ENCODE measurements at regions not wholly inside any gene's neighbourhood (a gene's known extent, or its start where the extent isn't known, plus 50 kb on each side); places are given as distances from the start of the nearest gene placed in this dataset.
"Not testable (repeated sequence)": the region's sequence is repeated elsewhere in the genome, so short reads cannot be mapped to it uniquely, and the experiment has no call there.

DNA sequence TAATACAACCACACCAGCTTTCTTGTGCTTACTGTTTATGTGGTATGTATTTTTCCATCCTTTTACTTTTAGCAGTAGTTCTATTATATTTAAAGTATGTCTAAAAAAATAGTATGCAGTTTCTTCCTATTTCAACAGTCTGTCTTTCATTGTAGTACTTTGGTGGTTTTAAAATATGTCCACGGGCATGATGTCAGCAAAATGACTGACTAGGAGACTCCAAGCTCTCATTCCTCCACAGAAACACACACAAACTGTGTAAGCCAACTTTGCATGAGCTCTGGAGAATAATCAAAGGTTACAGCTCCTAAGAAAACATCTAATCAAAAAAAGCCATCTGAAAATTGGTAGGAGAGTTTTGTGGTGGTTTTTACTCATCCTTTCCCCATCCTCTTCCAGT lies 56.1 kb downstream of the TEX51 start:
- Histone ChIP-seq H3K36me3 (ENCODE audit: control insufficient read depth in 2 of 2, insufficient read depth in 1 of 2, low read length in 2 of 2) (no peaks in the 10 kb centered on the region), H3K4me3 (ENCODE audit: low read depth, low read length) (no peak overlapping the region), H3K27ac (ENCODE audit: extremely low read depth, low read depth, low read length) (no peak overlapping the region), H3K9me3 (ENCODE audit: control insufficient read depth, insufficient read depth, low read depth, low read length) (no peaks in the 10 kb centered on the region), H3K4me1 (ENCODE audit: control insufficient read depth, insufficient read depth, low read length) (no peaks in the 10 kb centered on the region)
- CTCF ChIA-PET = interaction anchor here (0.9 kb wide), 1 partner anchor 13 kb away, joined by 4 read pairs; no protein-coding TSS in a partner anchor
- TF ChIP-seq, protein P1, sequence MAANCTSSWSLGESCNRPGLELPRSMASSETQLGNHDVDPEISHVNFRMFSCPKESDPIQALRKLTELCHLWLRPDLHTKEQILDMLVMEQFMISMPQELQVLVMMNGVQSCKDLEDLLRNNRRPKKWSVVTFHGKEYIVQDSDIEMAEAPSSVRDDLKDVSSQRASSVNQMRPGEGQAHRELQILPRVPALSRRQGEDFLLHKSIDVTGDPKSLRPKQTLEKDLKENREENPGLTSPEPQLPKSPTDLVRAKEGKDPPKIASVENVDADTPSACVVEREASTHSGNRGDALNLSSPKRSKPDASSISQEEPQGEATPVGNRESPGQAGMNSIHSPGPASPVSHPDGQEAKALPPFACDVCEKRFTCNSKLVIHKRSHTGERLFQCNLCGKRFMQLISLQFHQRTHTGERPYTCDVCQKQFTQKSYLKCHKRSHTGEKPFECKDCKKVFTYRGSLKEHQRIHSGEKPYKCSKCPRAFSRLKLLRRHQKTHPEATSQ (tag by site-specific recombination; IDR thresholded peaks at IDR 0.05) = no peak
- no peak for TF ChIP-seq HOXD13 (CRISPR knock-in tag; IDR thresholded peaks at IDR 0.05; ENCODE audit: borderline replicate concordance)
- TF ChIP-seq, protein P2, sequence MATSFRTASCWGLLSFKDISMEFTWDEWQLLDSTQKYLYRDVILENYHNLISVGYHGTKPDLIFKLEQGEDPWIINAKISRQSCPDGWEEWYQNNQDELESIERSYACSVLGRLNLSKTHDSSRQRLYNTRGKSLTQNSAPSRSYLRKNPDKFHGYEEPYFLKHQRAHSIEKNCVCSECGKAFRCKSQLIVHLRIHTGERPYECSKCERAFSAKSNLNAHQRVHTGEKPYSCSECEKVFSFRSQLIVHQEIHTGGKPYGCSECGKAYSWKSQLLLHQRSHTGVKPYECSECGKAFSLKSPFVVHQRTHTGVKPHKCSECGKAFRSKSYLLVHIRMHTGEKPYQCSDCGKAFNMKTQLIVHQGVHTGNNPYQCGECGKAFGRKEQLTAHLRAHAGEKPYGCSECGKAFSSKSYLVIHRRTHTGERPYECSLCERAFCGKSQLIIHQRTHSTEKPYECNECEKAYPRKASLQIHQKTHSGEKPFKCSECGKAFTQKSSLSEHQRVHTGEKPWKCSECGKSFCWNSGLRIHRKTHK (tag by site-specific recombination; IDR thresholded peaks at IDR 0.05) = no peak
- TF ChIP-seq ZNF112 (tag by site-specific recombination; IDR thresholded peaks at IDR 0.05) = no peak
- TF ChIP-seq ZNF48 (tag by site-specific recombination; IDR thresholded peaks at IDR 0.05) = no peak
- no peak for TF ChIP-seq OVOL3 (tag by site-specific recombination; IDR thresholded peaks at IDR 0.05)
- POLR2A ChIA-PET = no interaction called here

DNA sequence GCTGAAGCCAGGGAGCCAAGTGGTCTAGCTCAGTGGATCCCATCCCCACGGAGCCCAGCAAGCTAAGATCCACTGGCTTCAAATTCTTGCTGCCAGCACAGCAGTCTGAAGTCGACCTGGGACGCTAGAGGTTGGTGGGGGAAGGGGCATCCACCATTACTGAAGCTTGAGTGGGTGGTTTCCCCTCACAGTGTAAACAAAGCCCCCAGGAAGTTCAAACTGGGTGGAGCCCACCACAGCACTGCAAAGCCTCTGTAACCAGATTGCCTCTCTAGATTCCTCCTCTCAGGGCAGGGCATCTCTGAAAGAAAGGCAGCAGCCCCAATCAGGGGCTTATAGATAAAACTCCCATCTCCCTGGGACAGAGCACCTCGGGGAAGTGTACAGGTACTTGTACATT lies 58.1 kb downstream of the TEX51 start:
- POLR2A ChIA-PET; H3K9me3 ChIP-seq (ENCODE audit: control insufficient read depth, insufficient read depth, low read depth, low read length); H3K27ac ChIP-seq (ENCODE audit: extremely low read depth, low read depth, low read length); H3K36me3 ChIP-seq (ENCODE audit: control insufficient read depth in 2 of 2, insufficient read depth in 1 of 2, low read length in 2 of 2); H3K4me1 ChIP-seq (ENCODE audit: control insufficient read depth, insufficient read depth, low read length); H3K4me3 ChIP-seq (ENCODE audit: low read depth, low read length): not testable (repeated sequence)
- CTCF ChIA-PET = interaction anchor here (1.5 kb wide), 1 partner anchor 16 kb away, joined by 3 read pairs; no protein-coding TSS in a partner anchor

- ChIA-PET POLR2A (no interaction called here), CTCF (no interaction called here)
- Histone ChIP-seq H3K9me3 (ENCODE audit: control insufficient read depth, insufficient read depth, low read depth, low read length) (no peaks in the 10 kb centered on the region), H3K4me1 (ENCODE audit: control insufficient read depth, insufficient read depth, low read length) (no peaks in the 10 kb centered on the region), H3K4me3 (ENCODE audit: low read depth, low read length) (no peak overlapping the region), H3K36me3 (ENCODE audit: control insufficient read depth in 2 of 2, insufficient read depth in 1 of 2, low read length in 2 of 2) (no peaks in the 10 kb centered on the region), H3K27ac (ENCODE audit: extremely low read depth, low read depth, low read length) (no peak overlapping the region)
- TF ChIP-seq, protein P3, sequence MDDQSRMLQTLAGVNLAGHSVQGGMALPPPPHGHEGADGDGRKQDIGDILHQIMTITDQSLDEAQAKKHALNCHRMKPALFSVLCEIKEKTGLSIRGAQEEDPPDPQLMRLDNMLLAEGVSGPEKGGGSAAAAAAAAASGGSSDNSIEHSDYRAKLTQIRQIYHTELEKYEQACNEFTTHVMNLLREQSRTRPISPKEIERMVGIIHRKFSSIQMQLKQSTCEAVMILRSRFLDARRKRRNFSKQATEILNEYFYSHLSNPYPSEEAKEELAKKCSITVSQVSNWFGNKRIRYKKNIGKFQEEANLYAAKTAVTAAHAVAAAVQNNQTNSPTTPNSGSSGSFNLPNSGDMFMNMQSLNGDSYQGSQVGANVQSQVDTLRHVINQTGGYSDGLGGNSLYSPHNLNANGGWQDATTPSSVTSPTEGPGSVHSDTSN (CRISPR knock-in tag; IDR thresholded peaks at IDR 0.05) = no peak
- TF ChIP-seq ZNF610 (tag by site-specific recombination; IDR thresholded peaks at IDR 0.05; ENCODE audit: borderline replicate concordance) (no peak), ZNF624 (tag by site-specific recombination; IDR thresholded peaks at IDR 0.05) (no peak), ZNF121 (tag by site-specific recombination; IDR thresholded peaks at IDR 0.05) (no peak), ZNF341 (tag by site-specific recombination; IDR thresholded peaks at IDR 0.05; ENCODE audit: low read depth) (no peak), ZNF530 (tag by site-specific recombination; IDR thresholded peaks at IDR 0.05; ENCODE audit: low read depth) (no peak), HOXC10 (CRISPR knock-in tag; IDR thresholded peaks at IDR 0.05) (no peak), HIC1 (tag by site-specific recombination; IDR thresholded peaks at IDR 0.05) (no peak), ZBTB7A (tag by site-specific recombination; IDR thresholded peaks at IDR 0.05; ENCODE audit: low read depth) (no peak), ZNF175 (tag by site-specific recombination; IDR thresholded peaks at IDR 0.05) (no peak), REPIN1 (tag by site-specific recombination; IDR thresholded peaks at IDR 0.05; ENCODE audit: low read depth) (no peak), ZSCAN16 (tag by site-specific recombination; IDR thresholded peaks at IDR 0.05) (no peak), ZNF473 (tag by site-specific recombination; IDR thresholded peaks at IDR 0.05) (no peak), PRDM2 (tag by site-specific recombination; IDR thresholded peaks at IDR 0.05; ENCODE audit: borderline replicate concordance) (no peak)
Measured at GRCh38 chr2:126963390-126963789, 64.7 kb downstream of the TEX51 start.
